ENCODE measurements at regions not wholly inside any gene's neighbourhood (a gene's known extent, or its start where the extent isn't known, plus 50 kb on each side); places are given as distances from the start of the nearest gene placed in this dataset.
"Not testable (repeated sequence)": the region's sequence is repeated elsewhere in the genome, so short reads cannot be mapped to it uniquely, and the experiment has no call there.

DNA sequence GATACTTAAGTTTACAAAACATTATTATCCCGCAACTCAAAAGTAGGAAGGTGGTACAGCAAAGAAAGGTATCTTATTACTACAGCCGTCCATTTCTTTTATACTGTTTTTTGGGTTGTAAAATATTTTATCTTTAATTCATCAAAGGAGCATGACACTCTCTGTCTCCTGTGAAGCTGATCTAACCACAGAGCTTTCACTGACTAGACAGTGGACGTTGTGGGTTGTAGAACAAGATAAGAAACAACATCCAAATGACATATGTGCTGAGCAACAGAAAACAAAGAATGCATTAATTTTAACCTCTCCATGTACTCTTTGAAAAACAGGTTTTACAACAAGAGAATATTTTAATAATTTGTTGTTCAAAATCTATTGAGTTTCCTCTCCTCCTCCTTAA lies 195.9 kb upstream of the FBXO33 start:
- no peak for DNase-seq (ENCODE audit: extremely low read depth in 1 of 2, low read depth in 1 of 2)

DNA sequence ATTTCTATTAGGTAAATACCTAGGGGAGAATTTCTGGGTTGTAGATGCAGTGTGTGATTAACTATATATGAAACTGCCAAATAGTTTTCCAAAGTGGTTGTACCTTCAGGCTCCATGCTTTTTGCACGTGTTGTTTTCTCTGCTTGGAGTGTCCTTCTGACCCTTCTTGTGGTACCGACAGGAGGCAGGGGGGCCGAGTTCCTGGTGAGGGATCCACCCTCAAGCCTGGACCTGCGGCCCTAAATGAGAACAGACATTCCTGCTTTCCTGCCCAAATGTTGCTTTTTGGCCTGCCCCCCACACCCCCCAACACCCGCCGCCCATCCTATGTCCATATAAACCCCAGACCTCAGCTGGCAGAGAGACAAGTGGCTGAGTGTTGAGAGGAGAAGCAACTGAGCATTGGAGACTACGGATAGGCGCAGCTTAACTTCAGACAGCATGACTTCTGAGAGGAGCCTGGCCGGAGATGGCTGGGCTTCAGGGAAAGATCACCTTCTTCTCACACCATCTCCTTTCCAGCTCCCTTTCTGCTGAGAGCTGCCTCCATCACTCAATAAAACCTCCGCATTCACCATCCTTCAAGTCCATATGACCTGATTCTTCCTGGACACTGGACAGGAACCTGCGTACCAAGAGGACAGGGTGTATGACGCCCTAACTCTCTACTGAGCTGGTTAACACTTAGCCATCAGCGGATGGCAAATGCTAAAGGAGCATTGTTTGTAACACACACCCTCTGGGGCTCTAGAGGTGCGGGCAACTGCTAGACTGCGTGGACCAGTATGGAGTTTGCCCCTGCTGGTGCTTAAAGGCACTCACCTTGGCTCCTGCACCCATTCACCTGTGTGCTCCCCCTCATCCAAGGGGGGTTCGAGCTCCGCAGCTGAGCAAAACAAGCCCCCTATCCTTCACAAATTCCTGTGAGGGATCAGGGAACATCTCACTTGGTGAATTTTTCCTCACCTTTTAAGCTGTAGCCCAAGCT lies 194.7 kb upstream of the FBXO33 start:
- DNase-seq (ENCODE audit: extremely low read depth in 1 of 2, low read depth in 1 of 2): no peak

DNA sequence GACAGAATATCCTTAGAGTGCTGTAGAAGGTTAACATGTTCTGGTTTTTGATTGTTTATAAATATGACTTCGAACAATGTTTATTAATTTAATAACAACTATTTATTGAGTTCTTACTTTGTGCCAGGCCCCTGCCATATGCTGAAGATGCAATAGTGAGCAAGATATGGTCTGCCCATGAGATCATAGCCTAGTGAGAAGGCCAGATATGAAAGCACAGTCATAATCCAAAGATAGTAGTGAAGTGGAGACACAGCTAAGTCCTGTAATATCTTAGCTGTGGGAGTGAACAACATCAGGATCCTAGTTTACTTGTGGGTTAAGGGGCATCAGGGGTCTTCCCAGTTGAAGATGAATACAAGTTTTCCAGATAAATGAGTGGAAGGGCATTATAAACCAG lies 189.4 kb upstream of the FBXO33 start:
- no peak for DNase-seq (ENCODE audit: extremely low read depth in 1 of 2, low read depth in 1 of 2)

DNA sequence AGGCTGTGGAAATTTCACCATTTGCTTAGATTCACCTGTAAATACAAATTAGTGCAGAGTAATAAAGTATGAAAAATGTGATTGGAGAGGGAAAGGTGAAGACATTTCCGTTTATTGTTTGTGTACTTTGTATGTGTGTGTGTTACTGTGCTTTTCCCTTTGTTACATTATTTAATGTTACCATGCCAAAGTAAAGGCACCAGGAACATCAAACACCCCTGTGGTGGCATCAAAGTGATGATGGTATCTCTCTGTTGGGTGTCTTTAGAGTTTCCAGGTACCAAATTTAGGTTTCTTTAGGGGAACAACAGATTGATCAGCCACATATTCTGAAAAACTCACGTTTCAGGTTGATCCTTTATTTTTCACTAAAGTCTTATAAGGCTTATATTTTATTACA lies 189.0 kb upstream of the FBXO33 start:
- no peak for DNase-seq (ENCODE audit: extremely low read depth in 1 of 2, low read depth in 1 of 2)

DNA sequence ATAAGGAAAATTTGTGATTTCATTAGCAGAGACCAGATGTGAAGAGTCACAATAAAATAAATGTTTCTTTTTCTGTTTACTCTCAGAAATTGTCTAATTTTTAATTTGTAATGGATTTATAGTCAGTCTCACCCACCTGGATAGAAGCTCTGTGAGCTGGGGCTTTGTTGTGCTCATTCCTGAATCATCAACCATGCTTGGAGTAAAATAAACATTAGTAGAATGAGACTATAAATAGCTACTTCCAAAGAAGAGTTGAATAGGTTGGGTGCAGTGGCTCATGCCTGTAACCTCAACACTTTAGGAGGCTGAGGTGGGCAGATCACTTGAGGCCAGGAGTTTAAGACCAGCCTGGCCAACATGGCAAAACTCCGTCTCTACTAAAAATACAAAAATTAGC lies 185.3 kb upstream of the FBXO33 start:
- no peak for DNase-seq (ENCODE audit: extremely low read depth in 1 of 2, low read depth in 1 of 2)

DNA sequence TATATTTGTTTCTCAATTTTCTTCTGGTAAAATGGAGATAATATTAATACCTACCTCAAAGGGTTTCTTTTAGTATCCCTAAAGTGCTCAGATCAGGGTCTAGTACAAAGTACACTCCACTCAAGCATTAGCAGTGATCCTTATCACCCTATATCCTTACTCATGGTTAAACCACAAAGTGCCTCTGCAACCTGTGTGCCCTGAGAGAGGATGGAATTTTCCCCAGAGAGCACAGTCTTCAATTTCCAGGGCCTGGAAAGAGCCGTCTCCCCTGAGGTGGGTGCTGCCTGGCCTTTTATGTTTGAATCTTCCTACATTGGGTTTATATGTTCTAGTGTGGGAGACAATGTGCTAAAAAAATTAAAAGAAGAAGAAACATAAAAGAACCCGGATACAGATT lies 183.1 kb upstream of the FBXO33 start:
- no peak for DNase-seq (ENCODE audit: extremely low read depth in 1 of 2, low read depth in 1 of 2)

DNA sequence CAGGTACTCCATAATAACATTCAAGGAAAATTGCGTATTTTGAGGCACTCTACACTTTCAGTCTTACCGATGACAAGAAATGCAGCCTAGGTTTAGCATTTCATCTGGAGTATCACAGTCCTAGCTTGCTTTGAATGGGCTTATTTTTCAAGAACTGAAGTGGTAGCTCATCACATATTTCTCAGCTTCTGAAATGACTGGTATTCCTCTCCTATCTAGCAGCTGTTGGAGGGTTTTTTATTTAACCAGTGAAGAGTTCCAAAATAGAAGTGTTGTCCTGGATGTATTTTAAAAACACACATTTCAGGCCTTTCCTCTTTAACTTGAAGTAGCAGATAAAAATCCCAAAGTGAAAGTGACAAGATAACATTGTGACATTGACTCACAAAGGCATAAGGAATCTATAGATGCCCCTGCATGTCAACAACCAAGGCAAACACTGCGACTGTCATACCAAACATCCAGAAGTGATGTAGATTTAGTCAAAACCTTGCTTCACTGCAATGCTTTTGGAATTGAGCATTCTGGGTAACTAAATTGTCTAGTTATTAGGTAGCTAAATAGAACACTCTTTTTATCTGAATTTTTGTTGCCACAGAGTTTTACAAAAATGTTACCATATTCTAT lies 182.2 kb upstream of the FBXO33 start:
- no peak for DNase-seq (ENCODE audit: extremely low read depth in 1 of 2, low read depth in 1 of 2)

DNA sequence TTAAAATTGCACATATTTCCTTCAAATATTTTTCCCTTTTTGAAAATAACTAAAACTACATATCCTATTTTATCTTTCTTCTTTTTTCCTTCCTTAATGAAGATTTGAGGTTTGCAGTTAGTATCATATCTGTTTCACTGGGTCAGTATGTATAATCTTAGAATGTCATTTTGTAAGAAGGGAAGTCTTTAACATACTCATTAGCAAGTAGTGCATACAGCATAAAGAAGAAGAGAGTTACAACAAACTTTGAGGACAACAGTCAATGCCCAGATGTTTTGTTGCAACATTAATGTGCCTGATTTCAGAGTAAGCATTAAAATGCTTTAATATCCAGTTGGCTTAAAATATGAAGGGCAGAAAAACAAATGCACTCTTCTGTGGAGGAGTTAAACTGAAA lies 176.9 kb upstream of the FBXO33 start:
- DNase-seq (ENCODE audit: extremely low read depth in 1 of 2, low read depth in 1 of 2): no peak

DNA sequence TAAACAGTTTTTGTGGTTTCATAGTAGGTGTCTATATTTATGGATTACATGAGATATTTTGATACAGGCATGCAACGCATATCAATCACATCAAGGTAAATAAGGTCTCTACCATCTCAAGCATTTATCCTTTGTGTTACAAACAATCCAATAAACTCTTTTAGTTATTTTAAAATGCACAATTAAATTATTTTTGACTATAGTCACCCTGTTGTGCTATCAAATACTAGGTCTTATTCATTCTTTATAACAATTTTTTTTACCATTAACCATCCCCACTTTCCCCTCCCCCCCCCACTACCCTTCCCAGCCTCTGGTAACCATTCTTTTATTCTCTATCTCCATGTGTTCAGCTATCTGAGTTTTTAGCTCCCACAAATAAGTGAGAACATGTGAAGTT lies 175.7 kb upstream of the FBXO33 start:
- no peak for DNase-seq (ENCODE audit: extremely low read depth in 1 of 2, low read depth in 1 of 2)

DNA sequence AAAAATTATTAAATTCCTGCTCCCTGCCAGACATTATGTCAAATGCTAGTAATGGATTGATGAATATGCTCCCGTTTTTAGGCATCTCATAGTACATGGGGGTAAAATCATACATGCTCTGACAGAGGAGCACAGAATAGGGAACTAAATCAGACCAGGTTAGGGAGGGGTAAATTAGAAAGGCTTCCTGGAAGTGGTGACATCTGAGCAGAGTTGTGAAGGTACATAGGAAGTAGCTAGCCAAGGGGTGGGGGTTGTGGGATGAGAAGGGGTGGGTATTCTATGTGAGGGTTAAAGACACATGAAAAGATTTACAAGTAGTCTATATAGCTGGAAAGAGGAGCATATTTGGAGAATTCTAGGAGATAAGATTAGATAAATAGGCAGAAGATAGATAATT lies 171.7 kb upstream of the FBXO33 start:
- no peak for DNase-seq (ENCODE audit: extremely low read depth in 1 of 2, low read depth in 1 of 2)

DNA sequence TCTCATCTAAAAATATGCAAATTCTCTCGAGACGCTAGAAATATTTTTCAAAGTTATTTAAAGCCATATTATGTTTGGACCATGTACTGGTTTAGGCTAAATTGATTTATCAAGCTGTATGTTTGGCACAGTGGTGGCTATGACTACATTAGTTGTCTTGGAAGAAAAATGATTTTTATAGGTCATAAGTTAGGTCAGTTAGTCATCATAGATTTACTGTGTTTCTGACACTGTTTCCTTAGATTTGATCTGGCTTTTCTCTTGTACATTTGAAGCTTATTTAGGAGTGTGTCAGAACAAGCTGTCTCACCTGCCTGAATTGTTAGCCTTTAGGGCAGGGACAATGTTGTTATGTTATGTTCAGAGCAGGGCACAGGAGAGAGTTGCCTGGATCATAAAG lies 161.1 kb upstream of the FBXO33 start:
- no peak for DNase-seq (ENCODE audit: extremely low read depth in 1 of 2, low read depth in 1 of 2)

DNA sequence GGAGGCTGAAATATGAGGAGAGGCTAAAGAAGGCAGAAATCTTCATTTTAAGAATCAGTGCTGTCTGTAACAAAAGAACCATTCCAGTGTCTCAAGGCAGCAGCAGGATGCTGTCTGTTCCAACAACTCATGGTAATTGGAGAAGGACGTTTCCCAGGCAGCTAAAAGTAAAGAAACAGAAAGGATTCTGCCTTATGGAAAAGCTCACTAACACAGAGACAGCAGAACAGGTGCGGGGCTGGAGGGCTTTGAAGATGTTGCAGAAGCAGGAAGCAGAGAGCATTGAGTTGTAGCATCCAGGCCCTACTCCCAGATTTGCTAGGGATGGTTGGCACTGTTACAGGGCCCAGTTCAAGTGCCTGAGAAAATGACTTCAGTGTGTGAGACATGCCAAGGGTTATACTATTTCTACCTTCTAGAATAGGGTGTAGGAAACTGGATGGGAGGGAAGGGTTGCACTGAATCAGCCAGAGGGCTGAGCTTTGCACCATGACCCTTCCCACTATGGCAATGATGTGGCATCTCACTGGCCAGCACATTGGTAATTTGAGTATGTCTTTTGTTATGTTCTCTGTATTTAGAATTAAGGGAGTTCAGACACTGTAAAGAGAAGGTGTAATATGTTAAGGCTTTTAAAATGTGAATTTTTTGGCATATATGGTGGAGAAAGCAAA lies 160.0 kb upstream of the FBXO33 start:
- no peak for DNase-seq (ENCODE audit: extremely low read depth in 1 of 2, low read depth in 1 of 2)

DNA sequence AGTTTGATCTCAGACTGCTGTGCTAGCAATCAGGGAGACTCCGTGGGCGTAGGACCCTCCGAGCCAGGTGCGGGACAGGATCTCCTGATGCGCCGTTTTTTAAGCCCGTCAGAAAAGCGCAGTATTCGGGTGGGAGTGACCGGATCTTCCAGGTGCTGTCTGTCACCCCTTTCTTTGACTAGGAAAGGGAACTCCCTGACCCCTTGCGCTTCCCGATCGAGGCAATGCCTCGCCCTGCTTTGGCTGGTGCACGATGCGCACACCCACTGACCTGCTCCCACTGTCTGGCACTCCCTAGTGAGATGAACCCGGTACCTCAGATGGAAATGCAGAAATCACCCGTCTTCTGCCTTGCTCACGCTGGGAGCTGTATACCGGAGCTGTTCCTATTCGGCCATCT lies 157.6 kb upstream of the FBXO33 start:
- DNase-seq (ENCODE audit: extremely low read depth in 1 of 2, low read depth in 1 of 2): not testable (repeated sequence)

DNA sequence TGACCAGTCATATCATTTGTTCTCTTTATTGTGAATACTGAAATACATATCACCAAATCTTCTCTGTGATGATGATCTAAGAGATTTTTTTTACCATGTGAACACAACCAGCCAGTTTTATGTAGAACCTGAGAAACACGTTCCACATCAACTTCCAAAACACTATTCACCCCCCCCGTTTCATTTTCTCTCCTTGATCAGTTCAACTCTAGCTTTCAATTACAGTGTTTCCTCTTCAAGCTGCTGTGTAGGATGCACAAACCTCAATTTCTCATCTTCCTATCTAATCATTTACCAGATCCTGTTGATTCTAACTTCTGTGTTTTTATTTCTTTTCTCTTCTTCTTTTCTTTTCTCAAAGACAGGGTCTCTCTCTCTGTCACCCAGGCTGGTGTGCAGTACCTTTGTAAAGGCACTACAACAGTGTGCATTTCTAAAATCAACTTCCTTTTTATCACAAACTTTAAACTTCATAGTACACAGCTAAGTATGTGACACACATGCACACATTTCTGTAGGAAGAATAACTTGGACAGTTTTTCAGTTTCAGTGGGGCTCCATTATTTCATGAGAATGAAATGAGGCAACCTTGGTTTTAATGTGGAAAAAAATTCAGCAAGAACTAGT lies 149.9 kb upstream of the FBXO33 start:
- no peak for DNase-seq (ENCODE audit: extremely low read depth in 1 of 2, low read depth in 1 of 2)

DNA sequence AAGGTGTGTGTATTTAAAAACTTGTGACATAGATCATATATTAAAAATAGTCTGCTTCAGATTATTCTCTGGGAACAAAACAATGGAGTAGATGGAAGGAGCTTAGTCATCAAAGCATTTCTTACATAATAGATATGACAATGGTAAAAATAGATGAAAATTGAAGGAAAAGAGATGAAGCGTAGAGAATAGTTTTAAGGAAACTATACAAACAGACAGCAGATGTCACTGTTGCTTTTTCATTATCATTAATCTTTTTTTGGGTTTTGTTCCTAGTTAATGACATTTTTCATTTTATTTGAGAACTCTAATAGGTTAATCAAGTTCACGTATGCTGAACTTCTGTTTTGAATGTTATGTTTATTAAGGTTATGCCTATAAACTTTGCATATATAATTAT lies 149.2 kb upstream of the FBXO33 start:
- DNase-seq (ENCODE audit: extremely low read depth in 1 of 2, low read depth in 1 of 2): no peak

DNA sequence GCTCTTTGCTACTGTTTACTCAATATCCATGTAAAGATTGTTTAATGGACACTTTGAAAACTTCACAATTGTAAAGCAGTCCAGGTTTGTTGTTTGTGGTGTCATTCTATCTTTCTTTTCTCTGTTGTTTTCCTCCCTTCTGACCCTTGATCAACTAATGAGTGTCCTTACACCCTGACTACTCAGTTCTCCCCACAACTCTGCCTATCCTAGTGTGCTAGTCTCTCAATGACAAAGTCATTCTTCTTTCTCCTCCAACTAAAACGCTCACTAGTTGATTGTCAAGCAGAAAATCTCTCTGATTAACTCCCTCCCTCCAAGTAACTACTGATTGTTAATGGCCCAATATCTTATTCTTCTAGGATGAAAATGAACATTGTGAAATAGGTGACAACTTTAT lies 148.5 kb upstream of the FBXO33 start:
- no peak for DNase-seq (ENCODE audit: extremely low read depth in 1 of 2, low read depth in 1 of 2)

DNA sequence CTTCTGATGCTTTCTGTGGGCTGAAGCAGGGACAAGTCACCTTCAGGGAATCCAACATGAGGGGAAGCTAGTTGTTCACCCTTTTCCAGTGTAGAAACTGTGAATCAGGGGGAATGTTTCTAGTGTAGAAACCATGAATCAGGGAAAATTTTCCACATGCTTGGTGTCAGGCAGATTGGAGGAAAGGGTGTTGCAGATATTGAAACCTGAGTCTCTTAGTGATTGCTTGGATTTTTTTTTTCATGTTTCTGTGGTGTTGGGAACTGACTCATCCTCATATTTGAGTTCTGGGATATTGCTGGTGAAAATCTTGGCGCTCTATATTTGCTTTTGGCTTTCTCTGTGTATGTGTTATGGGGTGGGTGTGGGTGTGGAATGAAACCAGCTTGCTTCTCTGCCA lies 144.5 kb upstream of the FBXO33 start:
- DNase-seq (ENCODE audit: extremely low read depth in 1 of 2, low read depth in 1 of 2): no peak

DNA sequence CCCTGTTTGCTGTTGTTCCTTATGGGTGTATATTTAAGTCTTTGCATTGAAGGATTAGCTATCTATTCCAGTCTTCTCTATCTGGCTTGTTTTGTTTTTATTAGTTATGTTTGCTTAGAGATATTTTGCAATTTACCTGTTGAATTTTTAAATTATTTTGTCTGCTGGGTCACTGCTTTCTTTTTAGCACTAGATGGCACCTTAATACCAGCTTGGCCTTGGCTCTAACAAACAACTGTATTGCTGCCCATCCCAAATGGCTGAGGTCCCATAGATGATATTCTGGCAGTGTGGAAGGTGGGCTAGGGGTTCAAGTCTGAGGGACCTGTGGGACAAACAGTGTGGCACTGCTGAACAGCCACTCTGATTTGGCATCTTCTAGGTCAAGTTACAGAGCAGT lies 144.0 kb upstream of the FBXO33 start:
- DNase-seq (ENCODE audit: extremely low read depth in 1 of 2, low read depth in 1 of 2): no peak

DNA sequence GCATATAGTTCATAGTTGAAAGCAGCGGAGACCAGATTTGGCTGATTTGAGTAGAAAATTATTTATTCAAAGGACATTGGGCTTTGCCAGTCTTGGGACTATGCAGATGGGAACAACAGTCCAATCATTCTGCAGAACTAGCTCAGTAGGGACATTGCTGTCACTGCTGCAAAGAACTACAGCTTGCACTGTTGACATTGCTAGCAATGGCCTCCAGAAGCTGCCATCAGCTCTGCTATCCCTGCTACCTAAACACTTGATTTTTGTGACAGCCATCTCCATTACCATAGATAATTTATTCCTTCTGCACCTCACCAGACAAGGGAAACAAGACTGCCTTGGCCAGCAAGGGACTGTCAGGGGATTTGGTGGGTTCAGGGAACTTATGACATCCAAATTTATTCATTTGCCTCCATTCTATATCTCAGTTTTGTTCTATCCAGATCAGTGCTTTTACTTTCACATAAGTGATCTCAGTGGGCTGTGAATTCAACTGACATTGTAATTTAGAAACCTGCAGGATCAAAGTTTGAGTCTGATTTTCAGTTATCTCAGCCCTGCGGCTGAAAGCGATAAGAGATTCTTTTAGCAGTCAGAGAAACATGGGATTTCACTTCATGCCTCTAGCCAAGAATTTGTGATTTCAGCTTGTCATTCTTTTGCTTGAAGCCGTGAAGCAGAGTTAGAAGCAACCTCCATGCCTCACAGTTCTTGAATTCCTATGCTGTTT lies 136.7 kb upstream of the FBXO33 start:
- no peak for DNase-seq (ENCODE audit: extremely low read depth in 1 of 2, low read depth in 1 of 2)

DNA sequence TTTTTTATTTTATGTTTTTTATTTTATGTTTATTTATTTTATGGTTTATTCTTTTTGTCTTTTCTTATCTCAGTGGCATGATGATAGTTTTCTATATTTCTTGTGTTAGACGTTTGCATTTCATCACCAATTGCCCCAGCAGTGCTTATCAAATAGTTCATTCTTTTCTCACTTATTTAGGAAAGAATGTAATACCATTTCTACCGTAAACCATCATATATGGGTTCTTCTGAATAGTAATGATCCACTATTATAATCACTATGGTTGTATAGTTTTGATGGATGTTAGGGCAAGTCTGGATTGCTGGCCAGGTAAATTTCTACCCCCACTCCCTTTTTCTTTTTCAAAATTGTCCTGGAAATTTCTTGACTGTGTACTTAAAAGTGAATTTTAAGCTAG lies 134.6 kb upstream of the FBXO33 start:
- DNase-seq (ENCODE audit: extremely low read depth in 1 of 2, low read depth in 1 of 2): no peak

DNA sequence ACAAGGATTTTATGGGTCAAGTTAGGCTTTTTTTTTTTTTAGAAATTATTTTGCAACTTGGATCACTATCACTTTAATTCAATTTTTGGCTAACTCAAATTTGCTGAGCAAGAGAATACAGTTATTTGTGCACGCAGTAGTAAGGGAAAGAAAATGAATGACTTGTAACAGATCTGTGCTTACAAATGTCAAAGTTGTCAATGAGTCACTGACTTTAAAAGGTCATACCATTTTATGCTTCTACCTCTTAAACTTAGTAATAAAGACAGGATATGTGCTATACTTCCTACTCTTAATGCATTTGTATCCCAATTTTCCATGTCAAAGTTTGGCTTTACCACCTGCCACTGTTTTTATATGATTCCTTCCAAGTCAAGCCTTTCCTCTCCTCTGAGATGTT lies 131.1 kb upstream of the FBXO33 start:
- DNase-seq (ENCODE audit: extremely low read depth in 1 of 2, low read depth in 1 of 2): no peak
